H9 (cell line): ENCODE measurements at regions not wholly inside any gene's neighbourhood (a gene's known extent, or its start where the extent isn't known, plus 50 kb on each side); places are given as distances from the start of the nearest gene placed in this dataset.

Experiments used
- DNase-seq: peaks from one replicate; pipeline ENCODE4 v3.0.0-alpha.2; 2017
- H2AFZ ChIP-seq: one replicate; pipeline ENCODE4 v1.6.1; 2013; ENCODE audit warnings: mild to moderate bottlenecking, low read length, control low read depth, moderate library complexity
- H2AK5ac ChIP-seq: 2 replicates; pipeline ENCODE4 v1.6.1; 2013; ENCODE audit warnings: low read length, control low read depth, mixed read lengths; ENCODE audit not compliant: insufficient read length
- H2BK120ac ChIP-seq: one replicate; pipeline ENCODE4 v1.6.1; 2013; ENCODE audit warnings: low read depth, mild to moderate bottlenecking, low read length, control low read depth, inconsistent platforms; ENCODE audit not compliant: poor library complexity, severe bottlenecking
- H2BK12ac ChIP-seq: 2 replicates; pipeline ENCODE4 v1.6.1; 2013; ENCODE audit warnings: low read length, control low read depth, mixed read lengths, low read depth; ENCODE audit not compliant: insufficient read length
- H2BK15ac ChIP-seq: 2 replicates; pipeline ENCODE4 v1.6.1; 2013; ENCODE audit warnings: low read depth, low read length, control low read depth
- H2BK20ac ChIP-seq: one replicate; pipeline ENCODE4 v1.6.1; 2013; ENCODE audit warnings: low read depth, mild to moderate bottlenecking, low read length, control low read depth, inconsistent platforms; ENCODE audit not compliant: poor library complexity, severe bottlenecking
- H2BK5ac ChIP-seq: 2 replicates; pipeline ENCODE4 v1.6.1; 2013; ENCODE audit warnings: low read length, control low read depth, mixed read lengths; ENCODE audit not compliant: insufficient read length
- H3K14ac ChIP-seq: 2 replicates; pipeline ENCODE4 v1.6.1; 2013; ENCODE audit warnings: low read length, control low read depth; ENCODE audit not compliant: insufficient read depth
- H3K18ac ChIP-seq: 2 replicates; pipeline ENCODE4 v1.6.1; 2013; ENCODE audit warnings: low read depth, mild to moderate bottlenecking, mixed read lengths, low read length, control low read depth; ENCODE audit not compliant: insufficient read length
- H3K23ac ChIP-seq: 2 replicates; pipeline ENCODE4 v1.6.1; 2013; ENCODE audit warnings: low read length, control low read depth, mixed read lengths, low read depth; ENCODE audit not compliant: insufficient read length
- H3K23me2 ChIP-seq: 2 replicates; pipeline ENCODE4 v1.6.1; 2013; ENCODE audit warnings: low read depth, mild to moderate bottlenecking, mixed read lengths, low read length, control low read depth; ENCODE audit not compliant: insufficient read length, poor library complexity, severe bottlenecking
- H3K27ac ChIP-seq: 2 replicates; pipeline ENCODE4 v1.5.1; 2013; ENCODE audit warnings: low read length, control low read depth, mixed read lengths, low read depth; ENCODE audit not compliant: insufficient read length
- H3K27me3 ChIP-seq: 2 replicates; pipeline ENCODE4 v1.6.1; 2013; ENCODE audit warnings: low read length, control low read depth, inconsistent platforms; ENCODE audit not compliant: insufficient read depth
- H3K4ac ChIP-seq: 2 replicates; pipeline ENCODE4 v1.6.1; 2013; ENCODE audit warnings: low read depth, mild to moderate bottlenecking, control low read depth, inconsistent platforms, low read length, moderate library complexity
- H3K4me1 ChIP-seq: 2 replicates; pipeline ENCODE4 v1.6.1; 2013; ENCODE audit warnings: low read length, control low read depth, inconsistent platforms; ENCODE audit not compliant: insufficient read depth
- H3K4me2 ChIP-seq: 2 replicates; pipeline ENCODE4 v1.6.1; 2013; ENCODE audit warnings: low read length, control low read depth, mixed read lengths; ENCODE audit not compliant: insufficient read length, insufficient read depth
- H3K56ac ChIP-seq: 2 replicates; pipeline ENCODE4 v1.6.1; 2013; ENCODE audit warnings: low read depth, mild to moderate bottlenecking, mixed read lengths, low read length, control low read depth; ENCODE audit not compliant: insufficient read length
- H3K79me1 ChIP-seq: 2 replicates; pipeline ENCODE4 v1.6.1; 2013; ENCODE audit warnings: low read depth, mild to moderate bottlenecking, moderate library complexity, low read length, control low read depth, inconsistent platforms; ENCODE audit not compliant: insufficient read depth, poor library complexity, severe bottlenecking
- H3K79me2 ChIP-seq: 2 replicates; pipeline ENCODE4 v1.6.1; 2013; ENCODE audit warnings: low read length, control low read depth, inconsistent platforms; ENCODE audit not compliant: insufficient read depth
- H3K9ac ChIP-seq: 2 replicates; pipeline ENCODE4 v1.6.1; 2013; ENCODE audit warnings: low read length, control low read depth, mixed read lengths; ENCODE audit not compliant: insufficient read length; ENCODE audit errors: extremely low read depth
- H3K9me3 ChIP-seq: one replicate; pipeline ENCODE4 v1.6.1; 2013; ENCODE audit warnings: low read depth, low read length, inconsistent platforms; ENCODE audit not compliant: control insufficient read depth
- H3T11ph ChIP-seq: one replicate; pipeline ENCODE4 v1.6.1; 2013; ENCODE audit warnings: mild to moderate bottlenecking, low read length, control low read depth, inconsistent platforms
- H4K20me1 ChIP-seq: one replicate; pipeline ENCODE4 v1.6.1; 2013; ENCODE audit not compliant: control insufficient read depth, insufficient read length, insufficient read depth
- H4K5ac ChIP-seq: 2 replicates; pipeline ENCODE4 v1.6.1; 2013; ENCODE audit warnings: low read depth, mild to moderate bottlenecking, mixed read lengths, low read length, control low read depth; ENCODE audit not compliant: insufficient read length
- H4K8ac ChIP-seq: replicated peaks from 2 replicates; pipeline ENCODE4 v1.6.1; 2013; ENCODE audit warnings: low read length, control low read depth, mixed read lengths, low read depth; ENCODE audit not compliant: insufficient read length
- H4K91ac ChIP-seq: 2 replicates; pipeline ENCODE4 v1.6.1; 2013; ENCODE audit warnings: low read depth, mild to moderate bottlenecking, moderate library complexity, mixed read lengths, low read length, control low read depth; ENCODE audit not compliant: insufficient read length
- H3K27ac Mint-ChIP-seq, 3 experiments: 2 replicates in 2 of 3; 3 replicates in 1 of 3; pipeline ENCODE4 v1.8.0; 2020 to 2021; ENCODE audit warnings: mixed read lengths in 3 of 3, mild to moderate bottlenecking in 1 of 3, moderate library complexity in 1 of 3
- H3K27me3 Mint-ChIP-seq: 2 replicates; pipeline ENCODE4 v1.8.0; 2021; ENCODE audit warnings: low read depth, mild to moderate bottlenecking, moderate library complexity, mixed read lengths
- H3K36me3 Mint-ChIP-seq, 3 experiments: 2 replicates in 2 of 3; 3 replicates in 1 of 3; pipeline ENCODE4 v1.8.0; 2020 to 2021; ENCODE audit warnings: low read depth in 3 of 3, mixed read lengths in 3 of 3; ENCODE audit not compliant: insufficient read depth in 1 of 3
- H3K4me1 Mint-ChIP-seq, 2 experiments: 2 replicates each; pipeline ENCODE4 v1.8.0; 2020; ENCODE audit warnings: mixed read lengths in 2 of 2
- H3K4me3 Mint-ChIP-seq, 2 experiments: 2 replicates in 1 of 2; 3 replicates in 1 of 2; pipeline ENCODE4 v1.8.0; 2020 to 2021; ENCODE audit warnings: mild to moderate bottlenecking in 2 of 2, mixed read lengths in 2 of 2, moderate library complexity in 1 of 2
- H3K9me3 Mint-ChIP-seq, 2 experiments: 2 replicates in 1 of 2; 3 replicates in 1 of 2; pipeline ENCODE4 v1.8.0; 2020; ENCODE audit warnings: mild to moderate bottlenecking in 2 of 2, mixed read lengths in 2 of 2, moderate library complexity in 1 of 2
- CTCF ChIP-seq: fragments of 200-600 bp; sonication (generic); conservative IDR thresholded peaks from 3 replicates; pipeline ENCODE4 v1.8.0; 2021; ENCODE audit warnings: antibody characterized with exemption, mild to moderate bottlenecking
- WGBS: extraction: QIAGEN DNeasy Blood & Tissue Kit; methylation state at CpG from one replicate; pipeline ENCODE4 v1.1.7; 2013; ENCODE audit warnings: missing lambda C conversion rate, low lambda C conversion rate, mixed read lengths; ENCODE audit not compliant: insufficient read length; ENCODE audit errors: extremely low coverage; 5-methylcytosine and 5-hydroxymethylcytosine counted together

DNA sequence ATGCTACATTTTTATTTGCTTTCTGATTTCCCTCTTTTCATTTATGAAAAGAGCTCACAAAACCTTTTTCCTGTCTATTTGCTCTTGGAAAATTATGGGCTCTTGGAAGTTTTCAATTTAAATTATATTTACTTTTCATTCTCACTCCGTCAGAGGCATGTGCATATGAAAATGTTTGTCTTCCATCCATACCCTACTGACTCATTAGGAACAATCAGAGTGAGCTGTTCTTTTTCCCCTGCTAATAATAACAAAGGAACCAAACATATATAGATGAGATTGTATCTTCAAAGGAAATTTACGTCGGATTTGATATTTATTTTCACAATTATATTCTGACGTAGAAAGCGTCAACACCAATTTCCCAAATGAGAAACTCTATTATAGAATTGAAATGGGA, 1101.2 kb downstream of the TSN start:
- Histone ChIP-seq H3K18ac (no peak overlapping the region), H4K20me1 (no peaks in the 10 kb centered on the region), H3K27me3 (no peaks in the 10 kb centered on the region), H3T11ph (no peak overlapping the region), H3K27ac (no peak overlapping the region), H3K9me3 (no peaks in the 10 kb centered on the region), H2BK5ac (no peak overlapping the region), H2AFZ (no peak overlapping the region), H3K4me1 (no peaks in the 10 kb centered on the region), H3K23me2 (no peaks in the 10 kb centered on the region), H3K4me2 (no peak overlapping the region), H3K23ac (no peak overlapping the region), H2BK20ac (no peak overlapping the region), H3K56ac (no peak overlapping the region), H4K5ac (no peak overlapping the region), H2BK120ac (no peak overlapping the region), H2AK5ac (no peak overlapping the region), H3K79me2 (no peaks in the 10 kb centered on the region), H4K91ac (no peak overlapping the region), H3K9ac (no peak overlapping the region), H2BK12ac (no peak overlapping the region), H3K79me1 (no peaks in the 10 kb centered on the region), H3K4ac (no peak overlapping the region), H4K8ac (no peak overlapping the region), H2BK15ac (no peak overlapping the region), H3K14ac (no peak overlapping the region)
- H3K27ac Mint-ChIP-seq = no peak overlapping the region
- no CpG with 5 or more reads among the region's 5 CpGs for WGBS
- TF ChIP-seq CTCF = no peak
- DNase-seq = no peak
- no peaks in the 10 kb centered on the region; a peak in 1 of 7 replicates for H3K36me3 Mint-ChIP-seq
- H3K4me3 Mint-ChIP-seq = no peak overlapping the region
- H3K4me1 Mint-ChIP-seq = peaks cover 3 to 9% of the 10 kb centered on the region in 2 experiments; a peak in 2 of 4 replicates
- H3K27me3 Mint-ChIP-seq = no peaks in the 10 kb centered on the region; the same call in 1 of the 2 replicates
- peaks cover 0 to 4% of the 10 kb centered on the region in 2 experiments; a peak in 2 of 5 replicates for H3K9me3 Mint-ChIP-seq
